Stimulated activated CD4-positive, alpha-beta T cell treated with anti-CD3 and anti-CD28 coated beads, Interleukin-4, amount 100 ng/mL, for 48 hours (primary cell): ENCODE measurements at regions not wholly inside any gene's neighbourhood (a gene's known extent, or its start where the extent isn't known, plus 50 kb on each side); places are given as distances from the start of the nearest gene placed in this dataset.

ENCODE experiments used
- DNase-seq, 2 donors: peaks; one replicate each; pipeline ENCODE4 v3.0.0-alpha.2; 2020; ENCODE audit warnings: low read depth in 2 of 2

DNA sequence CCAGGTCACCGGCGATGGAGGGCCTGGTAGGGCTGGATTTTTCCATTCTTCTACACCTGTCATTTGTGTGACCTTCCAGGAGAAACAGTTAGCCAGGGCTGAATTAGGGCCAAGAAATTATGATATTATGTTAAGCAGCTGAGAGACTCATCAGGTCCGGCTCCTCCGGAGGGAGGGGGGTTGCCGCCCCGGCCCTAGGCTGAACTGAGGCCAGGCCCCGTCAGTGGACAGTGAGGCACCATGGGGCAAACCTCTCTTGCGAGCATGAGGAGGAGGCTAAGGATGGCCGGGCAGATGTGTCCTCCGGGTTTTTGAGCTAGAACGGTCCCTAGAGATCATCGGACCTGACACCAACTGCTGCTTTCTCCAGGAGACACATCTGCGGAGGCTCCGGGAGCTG is 150.1 kb downstream of the SOX11 start:
- DNase-seq: no peak

DNA sequence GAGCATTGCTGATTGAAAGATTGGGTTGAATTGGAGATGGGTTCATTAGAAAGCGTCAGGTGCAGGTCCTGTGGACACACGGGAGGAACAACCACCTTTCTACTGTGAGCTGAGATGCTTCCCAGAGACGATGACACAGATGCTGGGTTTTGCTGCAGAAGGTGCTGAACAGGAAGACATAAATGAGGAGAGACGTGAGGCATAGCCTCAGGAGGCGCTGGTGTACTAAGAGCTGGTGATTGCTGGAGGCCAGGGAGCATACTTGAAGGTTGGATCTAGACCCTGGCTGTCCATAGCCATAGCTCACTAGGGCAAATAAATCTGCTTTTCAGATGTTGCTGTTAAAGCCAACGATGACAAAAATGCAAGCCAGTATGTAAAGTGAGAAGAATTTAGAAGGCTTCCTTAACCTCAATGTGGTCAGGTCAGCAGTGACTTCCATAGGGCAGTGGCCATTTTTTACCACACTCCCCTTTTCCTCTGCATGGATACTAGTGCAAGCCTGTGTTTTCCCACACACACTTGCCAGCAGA is 153.7 kb downstream of the SOX11 start:
- DNase-seq: no peak

DNA sequence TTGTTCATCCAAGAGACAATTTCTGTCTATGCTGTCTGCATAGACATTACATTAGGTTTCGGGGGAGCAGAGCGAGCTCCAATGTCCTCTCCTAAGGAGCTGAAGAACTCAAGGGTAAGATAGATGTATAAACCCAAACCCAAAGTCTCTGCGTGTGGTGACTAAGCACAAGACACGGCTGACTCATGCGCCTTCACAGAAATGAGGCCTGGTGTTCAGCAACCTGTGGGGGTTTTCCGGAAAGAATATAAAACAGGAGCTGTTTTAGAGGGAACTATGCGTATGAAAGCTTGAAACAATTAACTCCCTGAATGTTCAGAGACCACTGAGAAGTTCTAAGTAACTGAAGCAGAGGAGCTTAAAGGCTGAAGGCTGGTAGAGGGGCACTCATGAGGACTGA is 154.7 kb downstream of the SOX11 start:
- no peak for DNase-seq

DNA sequence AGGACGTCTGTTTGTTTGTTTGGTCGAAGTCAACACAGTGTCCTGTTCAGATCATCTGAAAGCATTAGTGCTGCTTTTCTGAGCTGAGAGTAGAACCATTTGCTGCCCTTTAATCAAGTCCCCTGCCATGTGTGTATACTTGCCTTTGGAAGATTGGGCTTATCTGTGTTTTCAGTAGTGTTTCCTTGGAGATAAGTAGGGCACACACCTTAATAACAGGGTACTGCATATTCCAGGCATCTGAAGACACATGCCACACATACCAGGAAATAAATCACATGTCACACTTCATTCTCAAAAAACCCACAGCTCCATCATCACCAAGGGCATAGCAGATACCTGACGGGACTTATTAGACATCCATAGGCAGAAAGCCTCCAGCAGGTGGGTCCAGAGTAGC is 157.4 kb downstream of the SOX11 start:
- no peak for DNase-seq

DNA sequence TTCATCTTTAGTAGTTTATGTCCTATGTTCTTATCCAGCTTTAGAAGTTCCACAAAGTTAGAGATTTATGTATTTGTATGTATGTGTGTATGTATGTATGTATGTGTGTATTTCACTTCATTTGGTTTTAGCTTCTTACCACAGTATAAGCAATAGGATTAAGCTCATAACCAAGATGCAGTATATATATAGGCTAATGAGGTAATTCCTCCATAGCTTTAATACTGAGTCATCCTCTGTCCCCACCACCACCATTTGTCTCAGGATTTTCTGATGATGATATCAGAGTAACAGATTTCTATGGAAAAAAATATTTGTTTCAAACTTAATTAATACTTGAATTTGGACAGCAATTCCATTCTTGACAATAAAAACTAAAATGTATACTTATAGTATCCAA is 159.2 kb downstream of the SOX11 start:
- no peak for DNase-seq

DNA sequence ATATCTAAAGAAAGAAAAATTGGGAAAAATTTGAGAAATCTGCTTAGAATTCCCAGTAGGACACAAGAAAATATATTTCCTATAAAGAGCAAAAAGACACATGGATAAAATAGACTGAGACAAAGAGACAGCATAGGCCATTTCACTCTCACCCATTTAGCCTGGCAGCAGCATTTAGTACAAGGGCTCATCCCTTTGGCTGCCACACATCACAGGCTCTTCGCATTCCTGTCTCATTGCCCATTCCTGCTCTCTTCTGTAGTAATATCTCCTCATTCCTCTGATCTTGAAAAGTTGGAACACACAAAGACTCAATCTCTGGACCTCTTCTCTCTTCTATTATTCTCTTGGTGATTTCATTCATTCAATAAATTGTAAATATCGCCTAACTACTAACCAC is 162.6 kb downstream of the SOX11 start:
- DNase-seq: no peak

DNA sequence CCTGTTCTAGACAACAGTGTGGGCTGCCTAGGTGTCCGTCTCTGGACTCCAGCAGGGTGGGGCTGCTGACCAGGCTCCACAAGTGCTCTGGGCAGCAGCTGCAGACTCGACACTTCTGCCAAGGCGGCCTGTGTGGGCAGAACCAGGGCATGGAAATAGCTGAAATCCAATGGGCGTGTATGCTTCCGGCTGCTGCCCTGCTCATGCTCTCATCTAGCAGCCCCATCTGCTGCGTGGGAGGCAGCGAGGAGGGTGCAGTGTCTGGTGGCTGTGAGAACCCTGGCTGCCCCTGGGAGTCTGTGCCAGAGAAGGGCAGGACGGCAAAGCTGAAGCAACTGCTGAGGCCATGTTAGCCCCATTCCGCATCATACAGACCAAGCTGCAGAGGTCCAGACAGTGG is 174.9 kb downstream of the SOX11 start:
- no peak for DNase-seq

DNA sequence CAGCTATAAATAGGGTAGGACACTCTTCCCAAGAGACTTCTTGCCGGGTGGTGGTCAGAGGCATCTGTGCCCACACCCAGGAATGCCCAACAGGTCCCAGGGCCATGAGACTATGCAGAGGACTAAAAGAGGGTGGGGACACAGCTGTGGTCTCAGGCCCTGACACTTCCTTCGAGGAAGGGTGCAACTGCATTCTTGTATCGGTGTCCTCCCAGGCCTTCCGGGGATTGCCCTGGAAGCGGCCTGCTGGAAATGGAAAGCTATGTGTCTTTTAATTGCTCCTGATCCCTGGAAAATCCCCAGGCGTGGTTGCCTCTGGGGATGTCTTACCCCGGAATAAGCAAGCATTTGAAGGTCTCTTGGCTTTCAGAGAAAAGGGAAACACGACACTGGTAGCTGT is 176.7 kb downstream of the SOX11 start:
- no peak for DNase-seq

DNA sequence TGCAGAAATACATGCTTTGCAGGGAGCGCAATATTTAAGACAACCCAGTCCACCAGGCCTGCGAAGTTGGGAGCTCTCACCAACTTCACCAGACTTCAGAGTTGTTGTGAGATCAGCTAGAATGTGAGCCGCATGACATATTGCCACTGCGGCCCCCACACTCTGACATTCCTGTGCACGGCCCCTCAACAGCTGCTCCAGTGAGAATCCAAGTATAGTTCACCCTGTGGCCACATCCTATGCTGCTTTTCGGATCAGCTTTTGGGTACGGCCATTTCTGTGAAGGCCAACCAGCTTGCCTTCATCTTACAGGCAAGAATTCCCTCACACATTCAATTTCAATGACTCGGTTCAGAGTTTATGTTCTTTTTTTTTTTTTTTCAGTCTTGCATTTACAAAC is 177.8 kb downstream of the SOX11 start:
- no peak for DNase-seq

DNA sequence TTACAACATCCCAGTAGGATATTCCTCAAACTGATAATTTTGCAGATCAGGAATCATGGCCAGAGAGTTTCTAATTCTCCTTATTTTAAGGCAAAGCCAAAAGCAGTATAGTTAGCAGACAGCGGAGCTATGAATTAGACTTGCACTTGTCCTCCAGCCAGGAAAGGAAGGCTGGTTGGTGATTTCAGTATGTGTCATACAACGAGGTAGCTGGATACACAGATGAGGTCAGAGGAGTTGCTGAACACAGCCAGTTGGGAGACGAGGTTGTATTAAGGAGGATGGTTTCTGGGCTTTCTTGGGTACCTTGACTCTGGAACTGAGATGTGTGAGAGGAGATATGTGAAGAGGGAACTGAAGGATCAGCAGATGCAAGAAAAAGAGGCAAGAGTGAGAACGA is 185.2 kb downstream of the SOX11 start:
- DNase-seq: no peak

DNA sequence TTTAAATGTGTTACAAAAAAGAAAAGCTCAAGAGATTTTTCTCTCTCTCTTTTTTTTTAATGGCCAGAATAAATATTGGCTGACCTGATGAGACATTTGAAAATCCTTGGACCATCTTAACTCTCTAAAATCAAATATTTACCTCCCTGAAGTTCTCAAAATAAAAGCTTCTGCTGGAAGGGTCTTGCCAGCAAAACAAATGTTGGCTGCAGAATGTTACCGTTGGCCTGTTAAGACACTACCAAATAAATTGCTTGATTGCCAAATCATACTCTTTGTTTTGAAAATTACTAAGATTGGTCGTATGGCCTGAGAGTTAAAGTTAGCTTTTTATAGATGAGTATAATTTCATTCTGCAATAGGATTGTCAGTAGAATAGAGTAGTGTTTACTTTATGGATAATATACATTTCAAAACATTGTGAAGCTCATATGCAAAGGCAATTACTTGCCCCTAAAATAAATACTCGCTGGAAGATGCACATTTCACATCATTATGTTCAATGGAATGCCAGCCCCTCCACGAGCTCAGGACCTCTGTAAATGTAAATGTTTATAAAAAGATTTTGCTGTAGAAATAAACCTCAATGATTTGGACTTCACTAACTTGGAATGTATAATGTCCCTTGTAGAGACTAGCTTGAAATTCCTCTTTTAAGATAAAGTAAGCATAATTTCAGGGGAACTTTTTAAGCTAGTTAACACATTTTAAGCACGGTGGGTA is 193.4 kb downstream of the SOX11 start:
- no peak for DNase-seq

DNA sequence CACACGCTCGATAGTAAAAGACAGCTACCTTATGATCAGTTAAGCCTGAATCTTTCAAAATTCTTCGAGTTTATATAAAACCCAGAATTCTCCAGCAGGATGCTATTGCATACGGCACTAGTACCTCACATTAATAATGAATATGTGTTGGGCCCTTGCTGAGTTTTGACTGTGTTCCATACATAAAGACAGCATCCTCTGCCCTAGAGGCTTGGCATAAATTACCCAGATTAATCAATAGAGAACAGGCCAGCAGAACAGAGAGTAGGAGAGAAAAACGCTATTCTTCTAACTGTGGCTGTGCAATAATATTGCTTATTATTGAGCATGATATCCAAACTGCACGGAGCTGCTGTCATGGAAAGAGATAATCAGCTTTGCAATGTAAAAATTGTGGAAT is 194.3 kb downstream of the SOX11 start:
- no peak for DNase-seq

DNA sequence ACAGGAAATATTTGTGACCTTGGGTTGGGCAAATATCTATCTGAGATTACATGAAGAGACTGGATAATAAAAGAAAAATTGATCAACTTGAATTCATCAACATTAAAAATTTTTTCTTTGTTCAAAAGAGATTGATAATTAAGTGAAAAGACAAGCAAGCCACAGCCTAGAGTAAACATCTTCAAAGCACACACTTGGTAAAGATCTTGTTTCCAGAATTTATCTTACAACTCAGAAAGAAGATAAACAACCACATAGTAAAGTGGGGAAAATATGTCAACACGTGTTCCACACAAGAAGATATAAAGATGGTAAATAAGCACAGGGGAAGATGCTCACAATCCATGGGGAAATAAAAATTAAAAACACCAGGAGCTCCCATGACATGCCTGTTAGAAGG is 195.9 kb downstream of the SOX11 start:
- DNase-seq: no peak

DNA sequence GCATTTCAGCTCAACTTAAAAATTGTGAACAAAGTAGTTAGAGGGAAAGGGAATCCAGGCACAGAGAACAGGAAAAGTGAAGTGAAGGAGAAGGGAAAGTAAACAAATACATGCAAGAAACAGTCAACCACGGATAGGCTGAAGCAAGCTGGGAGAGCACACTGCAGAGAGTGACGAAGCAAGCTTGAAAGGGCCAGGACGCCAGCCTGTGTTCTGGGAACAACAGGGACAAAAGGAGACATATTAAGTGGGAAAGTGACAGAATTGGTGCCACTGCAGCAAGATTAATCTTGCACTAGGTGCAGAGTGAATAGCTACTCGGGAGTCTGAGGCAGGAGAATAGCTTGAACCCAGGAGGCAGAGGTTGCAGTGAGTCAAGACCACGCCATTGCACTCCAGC is 197.3 kb downstream of the SOX11 start:
- DNase-seq: no peak

DNA sequence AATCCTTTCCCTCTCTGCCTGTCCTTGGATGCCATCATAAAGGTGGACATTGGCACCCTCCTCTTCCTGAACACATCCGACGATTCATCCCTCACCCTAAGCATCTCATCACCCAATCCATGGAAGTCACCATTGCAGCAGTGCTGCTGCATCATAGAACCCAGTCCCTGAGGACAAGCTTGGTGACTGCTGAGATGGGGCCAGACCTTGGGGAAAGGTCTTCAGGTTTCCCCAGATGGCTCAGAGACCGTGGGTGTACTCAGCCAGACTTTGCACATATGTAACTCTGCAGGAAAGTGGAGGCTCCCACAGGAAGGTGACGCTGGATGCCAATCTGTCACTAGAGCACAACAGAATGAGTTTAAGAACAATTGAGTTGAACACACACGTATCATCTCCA is 202.2 kb downstream of the SOX11 start:
- no peak for DNase-seq

DNA sequence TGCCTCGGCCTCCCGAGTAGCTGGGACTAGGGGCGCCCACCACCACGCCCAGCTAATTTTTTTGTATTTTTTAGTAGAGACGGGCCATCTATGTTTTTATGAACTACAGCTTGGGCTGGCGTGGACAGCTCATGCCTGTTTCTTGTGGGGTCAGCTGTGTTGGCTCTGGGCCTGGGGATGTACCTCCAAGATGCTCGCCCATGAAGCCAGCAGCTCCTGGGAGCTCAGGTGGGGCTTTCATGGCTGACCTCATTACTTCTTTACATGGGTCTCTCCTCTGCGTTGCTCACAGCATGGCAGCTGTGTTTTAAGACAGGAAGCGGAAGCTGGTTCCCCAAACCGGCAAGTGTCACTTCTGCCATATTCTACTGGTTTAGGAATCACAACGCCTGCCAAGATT is 203.1 kb downstream of the SOX11 start:
- DNase-seq: no peak

DNA sequence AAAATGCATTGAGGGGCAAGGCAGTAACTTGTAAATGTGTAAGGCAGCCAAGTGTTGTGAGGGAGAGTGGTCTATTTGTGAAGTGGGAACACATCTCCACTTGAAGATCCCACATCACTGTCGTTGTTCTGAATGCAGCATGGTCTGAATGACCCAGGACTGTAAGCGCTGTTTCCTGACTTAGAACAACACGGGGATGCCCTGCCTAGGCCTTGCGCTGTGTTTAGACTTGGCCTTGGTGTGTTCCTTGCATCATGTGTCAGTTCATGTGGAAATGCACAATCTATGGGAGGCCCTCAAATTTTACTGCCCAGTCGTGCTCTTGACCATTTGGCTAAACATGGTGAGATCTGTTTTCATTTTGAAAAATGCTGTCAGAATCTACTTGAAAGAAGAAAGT is 205.1 kb downstream of the SOX11 start:
- no peak for DNase-seq

DNA sequence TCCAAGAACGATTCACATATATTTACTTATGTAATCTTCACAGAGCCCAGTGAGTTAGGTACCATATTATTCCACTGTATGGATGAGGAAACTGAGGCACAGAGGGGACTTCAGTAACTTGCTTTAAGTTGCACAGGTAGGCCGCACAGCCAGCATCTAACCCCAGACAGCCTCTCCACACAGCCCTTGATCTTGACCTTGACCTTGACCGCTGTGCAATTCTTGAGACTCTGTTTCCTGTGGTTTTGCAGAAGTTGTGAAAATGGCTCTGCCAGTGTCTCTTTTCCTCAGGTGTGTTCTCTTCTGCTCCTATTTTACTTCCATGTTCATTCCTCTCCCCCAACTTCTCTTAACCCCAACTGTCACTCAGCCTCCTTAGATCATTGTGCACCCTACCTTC is 206.5 kb downstream of the SOX11 start:
- DNase-seq: no peak

DNA sequence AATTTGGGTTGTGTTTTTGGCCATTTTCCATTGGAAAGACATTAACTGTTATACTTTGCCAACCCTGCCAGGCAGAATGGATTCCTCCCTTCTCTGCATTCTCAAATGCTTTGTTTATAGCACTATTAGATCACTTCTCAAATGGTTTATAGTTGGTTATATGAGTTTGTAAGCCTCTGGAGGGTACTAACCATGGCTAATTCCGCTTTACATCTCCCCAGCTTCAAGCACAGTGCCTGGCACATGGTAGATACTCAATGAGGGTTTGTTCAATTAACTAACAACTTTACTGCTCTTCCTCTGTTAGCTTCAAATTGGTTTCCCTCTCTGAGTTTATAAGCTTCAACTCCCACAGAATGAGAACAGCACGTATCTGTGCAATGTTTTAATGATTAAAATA is 213.5 kb downstream of the SOX11 start:
- no peak for DNase-seq

DNA sequence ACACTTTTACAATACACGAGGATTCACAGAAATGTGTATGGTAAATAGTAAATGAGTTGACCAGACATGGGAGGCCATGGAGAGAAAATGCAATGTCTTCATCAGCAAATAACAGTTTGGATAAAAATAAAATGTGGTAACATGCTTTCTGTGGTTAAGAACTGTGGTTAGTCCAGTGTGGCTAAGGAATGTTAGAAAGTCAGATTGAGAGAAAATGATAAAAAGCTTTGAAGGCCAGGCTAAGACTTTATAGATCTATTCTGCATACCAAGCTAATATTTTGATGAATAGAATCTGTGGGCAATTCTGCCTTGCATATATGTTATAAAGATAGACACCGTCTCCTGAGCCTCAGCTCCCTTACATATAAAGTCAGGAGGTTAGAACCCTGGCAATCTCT is 215.9 kb downstream of the SOX11 start:
- no peak for DNase-seq

DNA sequence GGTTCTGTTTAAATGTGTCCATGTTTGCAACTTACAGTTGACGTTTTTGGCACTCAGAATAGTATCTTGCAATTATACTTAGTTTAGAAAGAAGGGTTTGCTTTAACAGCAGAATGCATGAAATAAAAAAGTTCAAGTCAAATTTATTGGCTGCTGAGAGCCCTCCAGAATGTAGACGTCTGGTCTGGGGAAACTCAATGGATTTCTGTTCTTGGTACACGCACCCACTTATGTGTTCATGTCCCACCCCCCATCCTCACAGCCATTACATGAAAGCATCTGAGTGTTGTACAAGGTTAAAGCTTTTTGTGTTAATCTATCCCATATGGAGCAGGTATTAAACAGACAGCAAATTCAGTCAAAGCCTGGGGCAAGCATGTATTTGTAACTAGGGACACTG is 219.5 kb downstream of the SOX11 start:
- no peak for DNase-seq

DNA sequence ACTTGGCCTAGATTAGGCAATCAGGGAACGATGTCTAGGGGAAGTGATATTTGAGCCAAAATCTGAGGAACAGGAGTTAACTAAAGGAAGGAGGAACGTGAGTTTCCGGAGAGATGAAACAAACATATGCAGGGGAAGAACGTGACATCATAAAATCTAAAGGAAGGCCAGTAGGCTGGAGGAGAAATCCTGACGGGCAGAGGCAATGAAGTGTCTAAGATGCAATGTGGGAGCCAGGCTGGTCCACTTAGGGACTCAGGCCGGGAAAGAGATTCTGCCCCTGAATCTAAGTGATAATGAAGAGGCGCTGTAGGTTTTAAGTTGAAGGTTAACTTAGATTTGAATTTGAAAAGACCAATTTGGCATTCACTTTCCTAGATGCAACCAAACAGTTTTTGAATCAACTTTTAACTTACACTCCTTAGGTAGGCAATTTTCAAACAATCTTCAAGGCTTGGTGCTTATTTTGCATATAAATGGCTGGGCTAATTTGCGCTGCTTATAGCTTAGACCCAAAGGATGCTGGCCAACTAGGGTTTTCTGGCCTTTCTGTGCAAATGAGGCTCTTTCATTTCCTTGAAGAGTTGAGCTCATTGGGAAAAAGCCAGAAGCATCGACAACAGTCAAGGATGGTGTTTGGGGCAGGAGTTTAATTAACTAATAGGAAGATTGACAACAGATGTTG is 221.7 kb downstream of the SOX11 start:
- no peak for DNase-seq

DNA sequence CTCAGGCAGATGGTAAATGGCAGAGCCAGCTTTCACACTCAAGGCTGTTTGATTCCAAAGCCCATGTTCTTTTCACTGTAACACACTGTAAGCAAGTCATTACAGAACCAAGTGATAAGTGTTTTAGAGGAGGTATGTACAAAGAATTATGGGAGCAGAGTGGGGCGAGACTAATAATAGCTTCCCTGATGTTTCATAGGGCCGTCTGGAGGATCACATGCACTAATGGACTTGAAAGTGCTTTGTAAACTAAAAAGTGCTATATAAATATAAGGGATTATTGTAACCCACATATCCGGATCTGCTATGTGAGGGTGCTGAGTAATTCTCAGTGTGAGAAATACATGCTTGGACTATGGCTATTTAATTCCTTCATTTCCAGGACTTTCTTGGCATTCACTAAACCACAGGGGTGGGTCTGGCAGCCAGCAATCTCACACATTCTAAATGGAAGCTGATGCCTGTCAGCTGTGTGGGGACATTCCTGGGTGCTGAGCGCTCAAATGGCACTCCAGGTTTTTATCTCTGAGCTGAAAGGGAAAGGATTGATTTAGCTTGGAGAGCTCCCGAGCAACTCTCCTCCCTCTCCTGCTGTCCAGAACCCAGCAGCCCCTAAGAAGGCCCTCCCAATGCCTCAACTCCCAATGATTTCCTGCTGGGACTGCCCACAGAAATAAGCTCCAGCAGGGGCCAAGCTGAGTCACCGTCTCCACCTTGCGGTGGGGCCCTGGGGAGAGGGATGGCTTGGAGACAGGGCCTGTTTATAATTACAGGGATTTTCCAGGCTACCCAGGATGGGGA is 222.8 kb downstream of the SOX11 start:
- no peak for DNase-seq
